GM18520 (cell line): ENCODE measurements at regions not wholly inside any gene's neighbourhood (a gene's known extent, or its start where the extent isn't known, plus 50 kb on each side); places are given as distances from the start of the nearest gene placed in this dataset.

Experiments used
- ATAC-seq: cut with Tn5 transposase; IDR thresholded peaks from one replicate; pipeline ENCODE4 v1.9.1; 2021; ENCODE audit not compliant: unreplicated experiment

DNA sequence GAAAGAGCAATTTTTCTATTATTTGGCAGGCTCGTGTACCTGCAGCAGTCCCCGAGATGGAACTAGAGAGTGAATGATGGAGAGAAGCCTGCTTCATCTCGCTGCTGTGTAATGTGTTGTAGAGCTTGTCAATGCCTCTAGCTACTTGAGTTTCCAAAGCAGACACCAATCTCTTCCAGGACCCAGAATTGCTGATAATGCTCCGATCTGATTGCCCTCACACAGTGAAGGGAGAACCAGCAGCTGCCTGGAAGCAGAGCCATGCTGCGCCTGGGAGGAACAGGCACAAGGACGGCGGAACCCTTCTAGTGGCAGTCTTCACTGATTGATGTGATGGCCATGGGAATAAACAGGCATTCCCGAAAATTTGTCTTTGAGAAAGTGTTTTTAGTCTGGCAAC lies 288.0 kb downstream of the ICE1 start:
- ATAC-seq = no peak

DNA sequence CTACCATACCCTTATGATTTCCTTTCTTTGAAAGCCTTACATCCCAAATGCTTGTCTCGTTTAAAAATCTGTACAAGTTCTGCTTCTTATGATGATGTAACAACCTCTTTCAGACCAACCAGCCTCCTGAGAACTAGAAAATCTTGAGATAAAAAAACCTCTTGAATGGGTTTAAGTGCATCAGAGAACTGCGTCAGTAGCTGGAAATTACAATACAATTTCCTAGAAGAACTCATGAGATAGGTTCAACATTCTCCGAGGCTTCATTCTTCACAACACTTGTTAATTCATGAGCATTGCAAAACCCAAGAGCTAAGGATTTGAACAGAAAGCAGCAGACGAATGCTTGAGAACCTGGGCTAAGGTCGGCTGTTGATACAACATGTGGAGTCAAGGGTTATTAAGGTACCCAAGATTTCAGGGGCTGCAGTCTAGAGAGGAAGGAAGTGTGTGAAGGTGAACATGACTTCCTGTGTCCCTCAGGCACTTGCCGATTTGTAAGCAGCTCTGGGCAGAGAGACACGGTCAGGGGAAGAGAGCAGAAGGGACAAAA lies 286.0 kb downstream of the ICE1 start:
- no peak for ATAC-seq

DNA sequence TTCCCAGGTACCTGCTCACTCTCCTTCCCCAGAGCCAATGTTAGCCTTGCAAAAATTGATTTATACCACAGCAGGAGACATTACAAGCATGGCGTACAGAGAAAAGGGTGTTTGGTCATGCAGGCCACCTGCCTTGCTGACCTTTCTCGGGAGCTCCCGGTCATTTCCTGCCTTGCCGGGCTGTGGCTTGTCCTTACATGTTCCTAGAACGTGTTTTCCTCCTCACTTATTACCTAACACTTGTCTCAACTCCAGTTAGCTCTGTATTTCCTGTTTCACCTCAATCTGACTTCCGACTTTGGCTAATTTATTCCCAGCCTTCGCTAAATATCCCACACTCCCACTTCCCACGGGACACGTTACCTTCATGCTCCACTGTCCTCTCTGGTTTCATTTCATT lies 282.5 kb downstream of the ICE1 start:
- ATAC-seq = no peak

DNA sequence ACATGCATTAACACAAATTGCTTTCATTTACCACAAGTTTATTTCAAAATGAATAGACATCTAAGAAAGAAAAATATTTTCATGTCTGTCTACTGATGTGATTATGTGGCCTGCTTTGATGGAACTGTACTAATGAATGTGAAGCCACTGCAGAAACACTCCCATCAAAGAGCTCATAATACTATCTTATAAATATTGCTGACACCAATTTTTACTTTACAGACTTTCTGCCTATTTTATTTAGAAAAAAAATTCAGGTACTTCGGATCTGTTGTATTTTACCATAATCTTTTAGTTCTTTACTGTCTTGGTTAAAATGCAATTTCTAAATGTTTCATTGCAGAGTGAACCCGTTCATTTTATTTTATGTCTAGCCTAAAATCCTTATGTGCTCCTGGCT lies 281.9 kb downstream of the ICE1 start:
- no peak for ATAC-seq

DNA sequence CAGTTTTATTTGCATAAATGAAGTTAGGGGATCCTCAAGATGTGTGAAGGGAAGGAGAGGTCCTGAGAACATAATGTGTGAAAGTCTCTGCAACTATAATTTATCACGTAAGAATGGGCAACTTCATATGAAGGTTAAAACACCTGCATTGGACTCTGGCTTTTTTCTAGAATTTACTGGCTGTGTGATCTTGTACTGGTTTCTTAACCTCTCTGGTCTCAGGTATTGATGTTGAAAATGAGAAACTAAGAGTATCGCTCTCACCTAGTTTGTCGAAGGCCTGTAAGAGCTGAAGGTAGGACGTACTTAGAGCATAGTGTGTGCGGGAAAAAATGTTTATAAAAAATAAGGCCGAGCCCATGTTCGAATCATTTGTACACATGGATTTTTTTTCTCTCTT lies 280.5 kb downstream of the ICE1 start:
- ATAC-seq = no peak

DNA sequence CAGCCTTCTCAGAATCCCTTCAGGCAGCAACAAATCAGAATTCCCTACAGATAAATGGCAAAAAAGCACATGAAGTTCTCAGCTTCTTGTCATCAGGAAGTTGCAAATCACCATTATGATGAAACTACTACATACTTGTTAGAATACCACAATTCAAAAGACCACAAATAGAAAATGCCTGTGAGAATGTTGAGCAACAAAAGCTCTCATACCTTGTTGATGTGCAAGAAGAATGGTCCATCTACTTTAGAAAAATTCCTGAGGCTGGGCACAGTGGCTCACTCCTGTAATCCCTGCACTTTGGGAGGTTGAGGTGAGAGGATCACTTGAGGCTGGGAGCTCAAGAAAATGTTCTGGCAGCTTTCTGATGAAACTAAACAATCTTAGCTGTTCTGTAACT lies 278.1 kb downstream of the ICE1 start:
- ATAC-seq = no peak

DNA sequence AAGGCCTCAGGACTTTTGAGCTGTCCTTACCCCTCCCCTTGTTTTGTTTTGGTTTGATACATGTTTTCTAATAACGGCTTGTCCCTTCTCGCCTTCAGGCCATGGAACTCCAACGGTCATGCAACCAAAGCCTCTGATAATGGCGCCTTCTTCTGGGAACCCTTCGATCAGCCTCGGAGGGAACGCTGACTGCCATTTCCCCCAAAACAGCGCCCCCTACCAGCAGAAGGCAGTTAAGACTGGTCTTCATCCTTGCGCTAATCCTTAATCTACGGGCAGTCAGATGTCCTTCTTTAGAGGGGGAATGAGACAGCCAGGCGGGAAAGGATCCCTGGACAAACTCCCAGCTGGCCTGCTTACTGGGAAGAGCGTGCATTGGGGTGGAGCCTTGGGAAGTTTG lies 276.6 kb downstream of the ICE1 start:
- ATAC-seq = no peak

DNA sequence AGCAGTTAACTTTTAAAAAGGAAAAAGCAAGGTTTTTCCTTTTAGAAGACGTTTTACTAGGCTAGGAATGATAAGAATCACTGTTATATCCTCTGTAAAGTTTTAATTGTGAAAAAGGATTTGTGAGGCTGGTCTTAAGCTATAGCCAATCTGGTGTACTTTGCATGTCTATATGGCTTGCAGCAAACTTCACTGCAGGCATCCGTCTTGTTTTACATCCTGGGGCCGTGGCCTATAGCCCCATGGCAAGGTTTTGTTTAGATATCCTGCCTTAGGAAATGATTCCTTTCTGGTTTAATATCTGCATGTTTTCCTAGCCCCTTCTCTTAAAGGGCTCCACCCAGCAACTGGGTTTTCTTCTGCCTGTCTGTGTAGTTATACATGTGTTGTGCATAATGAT lies 272.8 kb downstream of the ICE1 start:
- ATAC-seq = no peak

DNA sequence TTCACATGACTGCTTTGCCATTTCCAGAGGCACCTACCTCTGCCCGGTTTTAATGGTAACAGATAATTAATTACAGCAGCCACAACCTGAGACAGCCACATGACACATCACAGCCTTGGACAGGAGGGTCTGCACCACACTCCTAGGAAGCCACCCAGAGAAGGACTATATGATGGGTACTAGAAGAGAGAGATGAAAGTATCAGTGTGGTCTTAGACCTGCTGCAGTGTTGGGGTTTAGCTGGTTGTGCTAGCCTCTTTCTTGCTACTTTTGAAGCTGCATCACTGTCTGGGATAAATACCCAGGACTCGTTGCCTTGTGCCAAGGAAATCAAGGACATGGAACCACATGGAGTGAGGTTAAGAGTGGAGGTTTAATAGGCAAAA lies 266.4 kb downstream of the ICE1 start:
- ATAC-seq = no peak

DNA sequence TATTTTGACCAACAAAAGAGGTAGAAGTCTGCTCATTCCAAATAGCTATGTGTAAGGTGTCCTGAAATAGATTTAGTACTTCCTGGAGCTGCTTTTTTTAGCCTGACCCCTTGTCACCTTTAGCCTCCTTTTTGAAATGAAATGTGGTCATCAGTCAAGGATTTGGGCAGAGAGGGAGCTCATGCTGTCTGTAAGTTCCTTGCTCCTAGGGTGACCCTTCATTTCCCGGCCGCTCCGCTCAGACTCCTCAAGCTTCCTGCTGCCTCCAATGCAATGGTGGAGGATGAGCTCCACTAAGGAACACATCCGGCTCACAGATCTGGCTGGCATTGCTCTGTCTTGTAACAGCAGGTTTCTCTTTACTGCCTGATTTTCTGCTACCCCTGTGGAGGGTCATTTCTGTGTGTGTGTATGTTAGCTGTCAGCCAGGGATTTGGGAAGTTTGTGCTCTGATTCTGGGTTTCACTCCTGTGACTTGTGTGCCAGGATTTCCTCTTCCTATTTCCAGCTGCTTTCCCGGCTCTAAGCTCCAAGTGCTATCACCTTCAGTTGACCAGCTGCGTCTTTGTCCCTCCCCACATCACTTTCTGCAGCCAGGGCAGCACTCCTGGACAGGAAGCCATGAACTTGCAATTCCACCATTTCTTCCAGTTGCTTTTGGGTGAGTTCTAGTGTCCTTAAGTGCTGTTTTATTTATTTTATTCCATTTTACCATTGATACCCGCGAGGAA lies 265.9 kb downstream of the ICE1 start:
- no peak for ATAC-seq

DNA sequence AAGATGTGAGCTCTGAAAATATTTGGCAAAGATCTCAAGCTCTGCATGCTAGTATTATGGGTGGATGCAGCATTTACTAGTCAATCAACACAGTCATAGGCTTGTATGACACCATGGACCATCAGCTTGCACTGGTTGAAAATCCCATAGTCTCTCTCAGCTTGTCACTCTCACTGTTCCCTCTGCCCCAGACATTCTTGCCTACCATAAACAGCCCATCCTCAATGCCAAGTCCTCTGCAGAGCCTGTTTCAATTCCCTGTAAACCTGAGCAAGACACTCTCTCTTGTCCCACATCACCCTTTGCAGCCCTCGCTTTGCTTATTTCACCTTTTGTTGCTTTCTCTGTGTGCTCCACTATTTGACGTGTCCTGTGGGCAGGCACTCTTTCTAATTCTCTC lies 264.6 kb downstream of the ICE1 start:
- no peak for ATAC-seq

DNA sequence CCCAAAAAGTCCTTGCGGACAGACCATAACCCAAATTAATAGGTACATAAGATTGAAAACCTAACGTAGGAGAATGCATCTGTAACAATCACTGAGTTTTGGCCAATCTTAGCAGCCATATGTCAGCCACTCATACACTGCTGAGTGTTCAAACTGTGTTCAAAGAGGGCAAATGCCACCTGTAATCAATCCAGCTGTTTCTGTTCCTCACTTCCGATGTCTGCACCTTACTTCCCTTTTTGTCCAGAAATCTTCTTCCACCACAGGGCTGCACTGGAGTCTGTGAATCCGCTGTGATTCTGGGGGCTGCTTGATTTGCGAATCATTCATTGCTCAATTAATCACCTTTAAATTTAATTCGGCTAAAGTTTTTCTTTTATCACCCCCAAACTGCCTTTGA lies 263.9 kb downstream of the ICE1 start:
- no peak for ATAC-seq

DNA sequence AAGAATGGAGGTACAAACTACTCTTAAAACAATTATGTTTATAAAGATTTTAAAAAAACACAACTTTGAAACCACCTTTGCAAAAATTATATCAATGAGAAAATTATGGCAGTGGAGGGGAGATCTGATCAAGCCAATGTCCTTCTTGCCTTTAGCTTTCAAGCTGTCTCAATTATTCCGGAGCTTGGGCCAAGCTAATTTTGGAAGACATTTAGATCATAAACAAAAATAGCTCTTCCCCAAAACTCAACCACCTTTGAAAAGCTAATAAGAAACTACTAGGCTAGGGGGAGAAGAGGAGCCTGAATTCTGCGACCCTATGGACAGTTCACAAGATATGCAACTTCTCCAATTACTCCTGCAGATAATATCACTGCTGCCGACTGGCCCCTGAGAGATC lies 263.3 kb downstream of the ICE1 start:
- no peak for ATAC-seq

DNA sequence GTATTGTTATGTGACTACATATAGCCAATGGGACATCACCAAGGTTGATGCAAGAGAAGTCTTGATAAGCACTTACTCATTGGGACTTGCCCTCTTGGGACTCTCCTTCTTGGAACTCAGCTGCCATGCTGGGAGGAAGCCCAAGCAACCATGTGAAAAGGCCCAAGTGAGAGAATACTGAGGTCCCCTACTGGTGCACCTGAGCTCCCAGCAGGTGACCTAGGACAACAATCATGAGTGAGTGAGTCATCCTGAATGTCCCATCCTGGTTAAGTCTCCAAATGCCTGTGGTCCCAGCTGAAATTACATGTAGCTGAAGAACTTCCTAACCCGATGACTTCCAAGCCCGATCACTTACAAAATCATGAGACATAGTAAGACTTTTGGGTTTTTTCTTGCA lies 260.7 kb downstream of the ICE1 start:
- ATAC-seq = no peak

DNA sequence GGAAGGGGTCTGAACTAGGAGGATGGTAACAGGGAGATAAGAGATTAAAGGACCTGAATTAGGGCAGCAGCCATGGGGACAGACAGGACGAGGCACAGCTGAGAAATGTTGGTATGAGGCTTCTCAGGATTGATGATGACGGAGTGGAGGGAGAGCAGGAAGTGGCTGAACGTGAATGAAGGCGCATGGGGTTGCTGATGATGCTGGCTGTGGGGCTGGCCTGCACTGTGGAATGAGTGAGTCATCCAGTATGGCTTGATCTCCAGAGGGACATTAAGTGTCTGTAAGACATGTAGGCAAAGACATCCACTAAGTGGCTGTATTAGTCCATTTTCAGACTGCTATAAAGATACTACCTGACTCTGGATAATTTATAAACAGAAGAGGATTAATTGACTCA lies 256.4 kb downstream of the ICE1 start:
- no peak for ATAC-seq

DNA sequence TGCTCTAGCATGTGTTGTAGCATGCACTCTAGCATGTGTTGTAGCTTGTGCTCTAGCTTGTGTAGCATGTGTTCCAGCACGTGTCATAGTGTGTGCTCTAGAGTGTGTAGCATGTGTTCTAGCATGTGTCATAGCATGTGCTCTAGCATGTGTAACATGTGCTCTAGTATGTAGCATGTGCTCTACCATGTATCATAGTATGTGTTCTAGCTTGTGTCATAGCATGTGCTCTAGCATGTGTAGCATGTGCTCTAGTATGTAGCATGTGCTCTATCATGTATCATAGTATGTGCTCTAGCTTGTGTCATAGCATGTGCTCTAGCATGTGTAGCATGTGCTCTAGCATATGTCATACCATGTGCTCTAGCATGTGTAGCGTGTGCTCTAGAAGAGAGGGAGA lies 255.3 kb downstream of the ICE1 start:
- ATAC-seq = no peak

DNA sequence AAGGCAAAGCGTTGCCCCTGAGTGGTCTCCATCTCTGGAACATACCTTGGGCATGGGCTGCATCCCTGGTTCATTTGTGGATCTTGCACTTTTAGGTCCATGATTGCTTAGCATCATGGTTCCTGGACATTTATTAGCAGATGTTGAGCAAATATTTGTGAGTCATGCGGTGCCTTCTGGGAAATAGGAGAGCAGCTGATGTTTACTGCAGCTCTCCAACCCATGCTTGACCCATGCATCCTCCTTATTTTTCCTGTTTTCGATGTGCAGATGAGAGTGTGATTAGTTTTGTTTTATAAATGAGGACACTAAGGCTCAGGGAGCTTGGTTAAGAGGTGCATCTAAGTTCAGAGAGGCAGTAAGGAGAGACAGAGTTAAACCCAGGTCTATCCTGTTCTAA lies 253.7 kb downstream of the ICE1 start:
- no peak for ATAC-seq

DNA sequence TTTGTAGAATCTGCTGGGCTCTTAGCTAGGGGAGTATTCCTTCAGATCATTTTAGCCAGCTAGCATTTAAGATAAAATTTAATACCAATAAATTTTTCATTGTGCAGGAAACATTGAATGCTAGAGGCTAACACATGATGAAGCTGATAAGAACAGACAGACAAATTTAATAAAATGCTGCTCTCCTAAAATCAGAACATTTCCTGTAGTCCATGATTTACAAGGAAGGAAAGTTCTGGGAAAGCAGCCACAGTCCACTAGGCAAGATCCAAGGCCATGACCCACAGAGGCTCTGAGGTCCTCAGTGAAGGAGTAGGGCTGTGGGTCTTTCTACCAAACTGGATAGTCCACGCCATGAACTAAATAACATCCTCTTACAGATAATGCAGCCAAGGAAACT lies 253.0 kb downstream of the ICE1 start:
- ATAC-seq = no peak

DNA sequence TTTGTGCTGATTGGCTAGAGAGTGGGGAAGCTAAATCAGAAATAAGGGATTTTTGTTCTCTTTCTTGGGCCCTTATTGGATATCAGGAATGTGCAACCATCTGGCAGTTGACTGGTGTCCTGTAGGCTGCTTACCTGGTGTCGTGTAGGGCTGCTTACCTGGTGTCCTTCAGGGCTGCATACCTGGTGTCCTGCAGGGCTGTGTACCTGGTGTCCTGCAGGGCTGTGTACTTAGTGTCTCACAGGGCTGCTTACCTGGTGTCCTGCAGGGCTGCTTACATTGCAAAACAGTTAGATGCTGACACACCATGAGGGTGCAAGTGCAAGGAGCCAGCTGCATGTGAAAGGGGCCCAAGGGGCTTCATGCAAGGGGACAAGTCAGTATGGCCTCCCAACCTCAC lies 249.3 kb downstream of the ICE1 start:
- no peak for ATAC-seq

DNA sequence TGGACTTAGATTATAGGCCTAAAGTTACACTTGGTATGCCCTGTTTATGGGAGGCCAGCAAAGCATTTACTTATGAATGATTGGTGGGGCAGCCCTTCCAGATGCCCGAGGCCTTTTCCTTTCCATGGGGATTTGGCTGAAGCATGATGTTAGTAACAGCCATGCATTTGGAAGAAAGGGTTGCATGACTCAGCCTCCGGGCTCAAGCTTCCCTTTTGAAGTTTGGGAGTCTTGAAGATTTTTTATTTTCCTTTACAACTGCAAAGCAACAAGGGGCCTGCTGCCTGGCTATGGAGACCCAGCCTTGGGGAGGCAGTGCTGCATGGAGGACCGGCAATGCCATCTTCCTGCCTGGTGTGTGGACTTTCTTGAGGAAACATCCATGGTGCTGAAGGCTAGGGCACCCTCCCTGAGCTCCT lies 244.7 kb downstream of the ICE1 start:
- no peak for ATAC-seq

DNA sequence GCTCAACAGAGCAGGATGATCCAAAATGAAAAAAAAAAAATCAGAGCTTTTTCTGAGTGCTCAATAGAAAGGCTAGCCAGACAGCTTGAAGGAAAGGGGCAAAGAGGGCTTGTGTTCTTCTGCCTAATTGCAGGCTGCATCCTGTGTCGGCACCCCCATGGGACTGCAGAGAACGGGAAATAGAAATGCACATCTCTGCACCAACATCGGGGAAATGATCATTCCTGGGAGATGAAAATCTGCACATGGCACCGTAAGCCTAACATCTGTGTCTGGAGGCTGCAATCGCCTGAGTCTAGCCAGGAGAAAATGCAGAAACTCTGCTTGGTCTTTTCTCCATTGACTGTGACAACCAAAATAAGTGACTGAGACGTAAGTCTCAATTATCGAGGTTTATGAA lies 243.9 kb downstream of the ICE1 start:
- no peak for ATAC-seq

DNA sequence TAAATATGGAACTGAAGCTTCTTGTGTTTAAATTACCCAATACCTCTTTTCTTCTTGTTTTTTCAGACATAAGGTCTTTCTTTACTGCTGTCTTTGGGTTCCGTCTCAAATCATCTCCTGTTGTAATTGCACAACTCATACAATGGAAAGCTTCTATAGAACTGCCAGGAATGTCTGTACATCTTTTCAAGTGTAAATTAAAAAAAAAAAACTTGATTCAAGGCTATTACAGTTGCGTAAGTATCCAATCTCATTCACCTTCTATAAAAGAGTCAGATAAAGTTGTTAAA lies 243.5 kb downstream of the ICE1 start:
- no peak for ATAC-seq

DNA sequence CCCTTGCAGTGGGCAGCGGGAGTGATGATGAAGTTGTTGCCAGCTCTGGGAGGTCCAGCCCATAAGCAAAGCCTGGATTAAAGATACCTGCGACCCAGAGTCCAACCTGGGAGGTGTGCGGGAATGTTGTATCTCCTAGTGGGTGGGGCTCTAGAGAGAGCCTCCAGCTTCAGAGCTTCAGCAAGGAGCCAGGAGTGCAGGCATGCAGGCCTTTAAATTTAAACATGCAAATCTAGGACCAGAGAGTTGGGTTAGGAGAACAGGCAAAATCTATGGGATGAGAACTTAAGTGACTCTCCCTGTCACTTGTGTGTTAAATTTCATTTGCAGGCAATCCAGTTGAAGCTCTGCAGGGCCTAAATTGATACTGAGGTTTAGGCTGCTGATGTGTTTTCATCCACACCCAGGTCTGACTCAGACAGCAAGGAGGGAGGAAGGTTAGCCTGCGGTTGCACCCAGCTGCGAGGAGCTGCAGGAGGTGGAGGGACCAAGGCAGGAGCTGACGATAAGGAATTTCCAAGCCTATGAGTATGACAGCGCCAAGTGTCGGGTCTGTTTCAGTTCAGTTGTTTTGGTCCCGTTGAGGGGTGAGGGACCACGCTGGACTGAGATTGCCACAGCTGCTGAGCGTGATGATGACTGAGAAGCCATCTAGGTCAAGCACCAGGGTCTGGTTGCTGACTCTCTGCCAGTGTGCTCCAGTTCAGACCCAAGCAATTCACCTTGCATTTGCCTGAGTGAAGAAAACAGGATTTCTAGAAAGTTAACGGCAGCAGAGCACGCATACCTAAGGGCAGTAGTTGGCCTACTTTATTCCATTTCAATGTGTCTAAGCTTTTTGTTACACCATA lies 243.0 kb downstream of the ICE1 start:
- ATAC-seq = no peak
